Parathyroid adenoma (tissue), 2 donors: ENCODE measurements at regions not wholly inside any gene's neighbourhood (a gene's known extent, or its start where the extent isn't known, plus 50 kb on each side); places are given as distances from the start of the nearest gene placed in this dataset.

ENCODE experiments used
- H2AFZ ChIP-seq: fragments of 300-600 bp; sonication (generic); one replicate; pipeline ENCODE4 v1.7.0; 2017; ENCODE audit warnings: antibody characterized with exemption, mild to moderate bottlenecking
- H3K27ac ChIP-seq: fragments of 300-600 bp; sonication (generic); one replicate; pipeline ENCODE4 v1.7.0; 2017
- H3K27me3 ChIP-seq: fragments of 300-600 bp; sonication (generic); one replicate; pipeline ENCODE4 v1.7.0; 2017; ENCODE audit warnings: low read length; ENCODE audit not compliant: control insufficient read depth, insufficient read depth
- H3K36me3 ChIP-seq: fragments of 300-600 bp; sonication (generic); one replicate; pipeline ENCODE4 v1.7.0; 2017; ENCODE audit warnings: low read length; ENCODE audit not compliant: control insufficient read depth, insufficient read depth
- H3K4me1 ChIP-seq: fragments of 300-600 bp; sonication (generic); one replicate; pipeline ENCODE4 v1.7.0; 2017; ENCODE audit warnings: control low read depth
- H3K4me2 ChIP-seq: fragments of 300-600 bp; sonication (generic); one replicate; pipeline ENCODE4 v1.7.0; 2017; ENCODE audit warnings: low read length
- H3K4me3 ChIP-seq: fragments of 300-600 bp; sonication (generic); one replicate; pipeline ENCODE4 v1.7.0; 2017; ENCODE audit warnings: low read depth, low read length
- H3K79me2 ChIP-seq: fragments of 300-600 bp; sonication (generic); one replicate; pipeline ENCODE4 v1.7.0; 2017; ENCODE audit warnings: control low read depth
- H3K9ac ChIP-seq: fragments of 300-600 bp; sonication (generic); one replicate; pipeline ENCODE4 v1.7.0; 2017; ENCODE audit warnings: mild to moderate bottlenecking
- H3K9me3 ChIP-seq: fragments of 300-600 bp; sonication (generic); one replicate; pipeline ENCODE4 v1.7.0; 2017; ENCODE audit warnings: low read length; ENCODE audit not compliant: control insufficient read depth
- TF ChIP-seq, protein P1 (sequence below): fragments of 300-600 bp; sonication (generic); IDR thresholded peaks from one replicate; pipeline ENCODE4 v1.7.0; 2017; ENCODE audit warnings: antibody characterized with exemption, mild to moderate bottlenecking
- donor health status: primary hyperparathyroidism.

DNA sequence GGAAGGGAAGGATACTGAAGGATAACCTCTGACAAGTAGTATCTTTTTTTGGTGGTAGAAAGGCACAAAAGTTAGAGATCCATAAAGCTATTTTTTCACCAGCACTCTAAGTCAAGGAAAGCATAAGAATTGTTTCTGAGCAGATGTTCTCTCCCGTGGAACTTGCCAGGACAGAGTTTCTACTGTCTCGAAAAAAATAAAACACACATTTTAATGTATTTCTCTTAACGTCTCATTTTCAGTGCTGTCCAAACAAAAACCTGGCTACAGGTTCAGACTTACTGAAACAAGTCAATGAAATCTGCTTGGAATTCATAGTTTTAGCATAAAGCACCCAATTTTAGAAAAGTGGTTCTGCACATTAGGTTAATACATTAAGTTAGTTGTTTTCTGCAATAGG lies 338.3 kb downstream of the LTN1 start:
- Histone ChIP-seq H3K9me3 (no peaks in the 10 kb centered on the region), H2AFZ (no peak overlapping the region), H3K9ac (no peak overlapping the region), H3K4me1 (no peaks in the 10 kb centered on the region), H3K27ac (no peak overlapping the region), H3K4me2 (no peak overlapping the region), H3K79me2 (no peaks in the 10 kb centered on the region), H3K27me3 (no peaks in the 10 kb centered on the region), H3K4me3 (no peak overlapping the region), H3K36me3 (no peaks in the 10 kb centered on the region)
- TF ChIP-seq, protein P1, sequence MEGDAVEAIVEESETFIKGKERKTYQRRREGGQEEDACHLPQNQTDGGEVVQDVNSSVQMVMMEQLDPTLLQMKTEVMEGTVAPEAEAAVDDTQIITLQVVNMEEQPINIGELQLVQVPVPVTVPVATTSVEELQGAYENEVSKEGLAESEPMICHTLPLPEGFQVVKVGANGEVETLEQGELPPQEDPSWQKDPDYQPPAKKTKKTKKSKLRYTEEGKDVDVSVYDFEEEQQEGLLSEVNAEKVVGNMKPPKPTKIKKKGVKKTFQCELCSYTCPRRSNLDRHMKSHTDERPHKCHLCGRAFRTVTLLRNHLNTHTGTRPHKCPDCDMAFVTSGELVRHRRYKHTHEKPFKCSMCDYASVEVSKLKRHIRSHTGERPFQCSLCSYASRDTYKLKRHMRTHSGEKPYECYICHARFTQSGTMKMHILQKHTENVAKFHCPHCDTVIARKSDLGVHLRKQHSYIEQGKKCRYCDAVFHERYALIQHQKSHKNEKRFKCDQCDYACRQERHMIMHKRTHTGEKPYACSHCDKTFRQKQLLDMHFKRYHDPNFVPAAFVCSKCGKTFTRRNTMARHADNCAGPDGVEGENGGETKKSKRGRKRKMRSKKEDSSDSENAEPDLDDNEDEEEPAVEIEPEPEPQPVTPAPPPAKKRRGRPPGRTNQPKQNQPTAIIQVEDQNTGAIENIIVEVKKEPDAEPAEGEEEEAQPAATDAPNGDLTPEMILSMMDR = no peak

GRCh38 chr21:28644762-28645161 lies 347.9 kb downstream of the LTN1 start:
- Histone ChIP-seq H3K9me3 (no peaks in the 10 kb centered on the region), H3K4me3 (no peak overlapping the region), H3K27ac (no peak overlapping the region), H3K4me1 (no peaks in the 10 kb centered on the region), H3K4me2 (no peak overlapping the region), H3K27me3 (no peaks in the 10 kb centered on the region), H3K36me3 (no peaks in the 10 kb centered on the region), H3K9ac (no peak overlapping the region), H3K79me2 (no peaks in the 10 kb centered on the region), H2AFZ (no peak overlapping the region)
- TF ChIP-seq, protein P1 = no peak

- Histone ChIP-seq H3K4me3 (no peak overlapping the region), H3K79me2 (no peaks in the 10 kb centered on the region), H3K4me2 (no peak overlapping the region), H3K27me3 (no peaks in the 10 kb centered on the region), H3K9me3 (no peaks in the 10 kb centered on the region), H3K36me3 (no peaks in the 10 kb centered on the region), H2AFZ (no peak overlapping the region), H3K4me1 (no peaks in the 10 kb centered on the region), H3K9ac (no peak overlapping the region), H3K27ac (no peak overlapping the region)
- TF ChIP-seq, protein P1 = no peak
Observed at GRCh38 chr21:28642891-28643290, 349.8 kb downstream of the LTN1 start.

GRCh38 chr21:28641731-28642130 lies 350.9 kb downstream of the LTN1 start:
- H3K9ac ChIP-seq = no peak overlapping the region
- H3K79me2 ChIP-seq = no peaks in the 10 kb centered on the region
- H3K4me3 ChIP-seq = no peak overlapping the region
- no peaks in the 10 kb centered on the region for H3K4me1 ChIP-seq
- no peak overlapping the region for H3K27ac ChIP-seq
- H3K9me3 ChIP-seq = no peaks in the 10 kb centered on the region
- H3K4me2 ChIP-seq = no peak overlapping the region
- no peak overlapping the region for H2AFZ ChIP-seq
- H3K36me3 ChIP-seq = no peaks in the 10 kb centered on the region
- TF ChIP-seq, protein P1 = no peak
- H3K27me3 ChIP-seq = no peaks in the 10 kb centered on the region

GRCh38 chr21:28640326-28640725 lies 352.4 kb downstream of the LTN1 start:
- Histone ChIP-seq H3K36me3 (no peaks in the 10 kb centered on the region), H3K9ac (no peak overlapping the region), H3K27me3 (no peaks in the 10 kb centered on the region), H3K4me3 (no peak overlapping the region), H3K27ac (no peak overlapping the region), H3K9me3 (no peaks in the 10 kb centered on the region), H3K4me2 (no peak overlapping the region), H2AFZ (no peak overlapping the region), H3K79me2 (no peaks in the 10 kb centered on the region), H3K4me1 (no peaks in the 10 kb centered on the region)
- TF ChIP-seq, protein P1 = no peak
